HG02970 (cell line): ENCODE measurements at regions not wholly inside any gene's neighbourhood (a gene's known extent, or its start where the extent isn't known, plus 50 kb on each side); places are given as distances from the start of the nearest gene placed in this dataset.

ENCODE experiments used
- ATAC-seq: cut with Tn5 transposase; IDR thresholded peaks from one replicate; pipeline ENCODE4 v1.9.1; 2021; ENCODE audit warnings: mild to moderate bottlenecking, moderate library complexity, moderate number of reproducible peaks; ENCODE audit not compliant: unreplicated experiment, low FRiP score

DNA sequence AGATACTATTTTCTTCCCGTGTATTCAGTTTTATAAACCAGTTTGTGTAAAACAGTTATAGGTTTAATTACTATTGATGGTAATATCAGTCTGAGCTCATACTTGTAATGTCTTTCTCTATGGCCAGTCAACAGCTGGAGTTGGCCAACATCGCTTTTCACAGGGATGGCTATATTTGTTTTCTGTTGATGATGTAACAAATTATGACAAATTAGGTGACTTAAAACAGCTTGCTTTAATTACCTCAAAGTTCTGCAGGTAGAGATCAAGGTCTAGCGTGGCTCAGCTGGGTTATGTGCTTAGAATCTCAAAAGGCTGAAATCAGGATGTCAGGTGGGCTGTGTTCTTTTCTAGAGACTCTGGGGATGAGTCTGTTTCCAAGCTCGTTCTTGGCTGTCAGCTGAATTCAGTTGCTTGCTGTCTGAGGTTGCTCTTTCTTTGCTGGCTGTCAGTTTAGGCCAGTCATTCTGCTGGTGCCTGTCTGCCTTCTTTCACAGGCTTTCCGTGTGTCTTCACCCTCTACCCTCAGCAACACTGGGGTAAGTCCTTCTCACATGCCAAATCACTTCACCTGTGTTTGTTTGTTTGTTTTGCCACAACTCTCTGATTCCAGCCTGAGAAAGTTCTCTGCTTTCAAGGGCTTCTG lies 370.2 kb upstream of the E2F7 start:
- ATAC-seq: no peak

DNA sequence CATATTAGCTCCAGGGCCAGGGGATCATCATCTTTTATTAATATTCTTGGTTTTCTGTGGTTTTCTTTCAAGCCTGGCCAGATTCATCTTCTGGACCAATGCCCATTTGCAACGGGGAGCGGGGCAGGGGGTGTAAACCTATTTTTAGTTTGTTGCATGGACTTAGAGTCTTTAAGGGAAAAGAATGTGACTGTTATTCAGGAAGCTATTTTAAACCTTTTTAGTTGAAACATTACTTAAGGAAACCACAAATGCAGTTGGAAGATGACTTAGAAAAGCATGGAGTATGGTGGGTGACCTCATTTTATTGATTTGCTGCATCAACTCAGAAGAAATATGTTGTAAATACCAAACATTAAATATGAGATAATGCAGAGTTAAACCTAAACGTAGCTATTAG lies 368.4 kb upstream of the E2F7 start:
- ATAC-seq: no peak

DNA sequence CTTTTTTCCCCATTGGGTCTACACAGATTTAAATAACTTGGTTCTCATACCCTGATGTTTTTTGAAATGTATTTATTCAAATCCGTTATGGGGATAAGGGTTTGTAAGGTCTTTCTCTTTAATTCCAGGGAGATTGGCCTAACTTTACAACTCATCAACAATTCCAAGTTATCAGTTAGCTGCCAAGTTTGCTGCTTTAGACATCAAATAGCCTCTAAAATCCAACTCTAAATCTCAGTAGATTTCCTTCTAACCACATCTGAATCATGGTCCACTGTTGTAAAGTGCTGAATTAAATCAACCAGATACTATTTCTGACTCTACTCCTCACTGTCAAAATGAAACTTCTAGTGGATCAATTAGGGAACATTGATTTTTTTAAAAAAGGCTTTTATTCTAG lies 364.1 kb upstream of the E2F7 start:
- no peak for ATAC-seq

DNA sequence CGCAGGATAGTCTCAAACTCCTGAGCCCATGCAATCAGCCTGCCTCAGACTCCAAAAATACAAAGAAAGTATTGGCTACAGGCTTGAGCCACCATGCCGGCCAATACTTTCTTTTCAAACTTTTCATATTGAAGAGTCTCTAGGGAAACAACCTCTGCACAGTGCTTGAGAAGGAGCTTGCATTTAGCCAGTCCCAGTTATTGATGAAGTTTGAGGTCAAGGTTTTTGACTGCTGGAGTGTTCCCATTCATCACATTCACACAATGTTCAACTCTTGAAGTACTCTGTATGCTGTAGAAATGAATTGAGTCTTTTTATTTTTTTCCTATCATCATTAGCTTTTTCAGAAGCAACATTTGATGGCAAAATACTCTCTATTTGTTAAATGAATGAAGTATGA lies 355.8 kb upstream of the E2F7 start:
- no peak for ATAC-seq

DNA sequence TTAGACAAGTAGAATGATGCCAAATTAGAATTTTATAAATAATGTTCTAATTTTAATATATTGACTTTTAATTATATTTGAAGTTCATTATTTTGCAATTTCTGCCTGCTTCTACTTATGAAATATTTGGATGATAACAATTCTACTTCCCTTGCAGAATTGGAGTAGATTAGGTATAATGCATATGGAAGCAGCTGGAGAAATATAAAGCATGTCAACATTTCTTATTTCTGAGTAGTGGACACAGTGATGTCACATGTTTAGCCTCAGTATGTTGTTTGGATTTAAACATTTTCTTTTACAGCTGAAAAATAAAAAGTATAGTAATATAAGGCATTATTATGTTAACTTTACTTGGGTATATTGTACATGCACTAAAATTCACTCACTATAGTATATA lies 344.2 kb upstream of the E2F7 start:
- no peak for ATAC-seq

DNA sequence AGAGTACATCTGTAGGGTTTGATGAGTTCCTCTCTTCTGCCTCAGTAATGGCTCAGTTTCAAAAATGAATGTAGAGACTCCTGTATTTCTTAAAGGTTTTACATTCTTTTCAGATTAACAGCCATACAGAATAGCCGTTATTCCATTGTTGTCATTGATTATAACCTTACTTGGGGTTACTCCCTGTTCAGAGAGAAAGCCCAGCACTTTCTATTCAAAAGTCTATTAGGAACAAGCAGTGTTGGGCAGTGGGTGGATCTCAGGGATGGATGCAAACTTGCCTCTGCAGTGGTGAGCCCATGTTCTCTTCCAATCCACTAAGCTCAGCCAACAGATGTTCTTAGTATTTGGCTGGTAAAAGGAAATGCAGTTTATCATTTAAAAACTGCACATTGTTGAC lies 342.6 kb upstream of the E2F7 start:
- ATAC-seq: no peak

DNA sequence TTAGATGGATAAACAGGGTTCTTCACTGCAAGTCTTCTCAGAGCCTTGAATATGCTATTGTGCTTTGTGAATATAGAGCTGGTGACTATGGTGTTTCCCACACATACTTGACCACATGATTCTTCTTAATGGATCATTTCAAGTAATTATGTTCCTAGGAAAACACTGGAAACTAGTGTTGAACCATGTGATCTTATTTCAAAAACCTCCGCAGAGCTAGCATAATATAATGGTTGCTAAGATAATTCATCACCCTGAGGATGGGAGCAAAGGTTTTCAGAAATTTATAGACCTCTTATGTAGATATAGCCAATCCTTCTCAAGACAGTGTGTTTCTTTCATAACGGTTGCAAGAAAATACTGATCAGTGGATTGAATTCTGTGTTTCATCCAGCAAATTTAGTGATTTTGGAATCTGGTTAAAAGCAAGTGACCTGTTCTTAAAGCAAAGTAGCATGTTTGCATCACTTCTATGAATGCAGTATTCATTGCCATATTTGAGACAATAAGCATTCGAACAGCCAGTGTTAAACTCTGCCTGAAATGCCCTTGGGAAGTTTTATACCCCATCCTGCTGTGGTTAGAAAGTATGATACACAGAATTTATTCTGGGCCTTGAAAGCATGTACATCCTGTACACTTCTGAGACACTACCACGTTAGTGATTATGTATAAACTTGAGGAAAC lies 341.0 kb upstream of the E2F7 start:
- ATAC-seq: no peak

DNA sequence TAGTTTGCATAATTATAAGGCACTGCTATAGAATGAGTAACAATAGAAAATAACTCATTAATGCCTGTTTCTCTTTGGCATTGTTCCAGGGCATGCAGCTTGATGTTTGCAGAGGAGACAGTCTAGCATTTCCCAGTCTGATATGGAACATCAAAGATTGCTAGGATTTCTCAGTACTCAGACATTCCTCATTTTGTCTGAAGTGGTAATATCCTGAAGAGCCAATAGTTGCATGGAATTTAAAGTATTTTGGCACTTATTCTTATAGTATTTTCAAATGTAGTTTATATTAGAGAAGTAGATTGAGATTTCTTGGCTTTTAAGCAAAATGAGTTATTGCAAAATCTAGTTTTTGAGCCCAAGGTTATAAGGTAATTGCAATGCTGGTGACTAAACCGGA lies 337.3 kb upstream of the E2F7 start:
- ATAC-seq: no peak

DNA sequence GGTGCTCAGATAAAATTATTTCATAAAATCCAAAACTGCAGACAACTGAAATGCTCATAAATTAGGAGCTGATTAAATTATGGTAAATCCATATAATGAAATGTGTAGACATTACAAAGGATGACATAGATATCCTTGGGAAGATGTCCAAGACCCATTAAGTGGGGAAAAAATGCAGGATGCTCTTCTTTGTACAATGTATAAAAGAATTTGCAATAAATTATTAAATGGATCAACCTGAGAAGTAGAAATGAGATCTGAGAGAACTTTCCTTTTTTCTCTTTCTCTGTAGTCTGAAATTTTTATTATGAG lies 336.4 kb upstream of the E2F7 start:
- no peak for ATAC-seq

DNA sequence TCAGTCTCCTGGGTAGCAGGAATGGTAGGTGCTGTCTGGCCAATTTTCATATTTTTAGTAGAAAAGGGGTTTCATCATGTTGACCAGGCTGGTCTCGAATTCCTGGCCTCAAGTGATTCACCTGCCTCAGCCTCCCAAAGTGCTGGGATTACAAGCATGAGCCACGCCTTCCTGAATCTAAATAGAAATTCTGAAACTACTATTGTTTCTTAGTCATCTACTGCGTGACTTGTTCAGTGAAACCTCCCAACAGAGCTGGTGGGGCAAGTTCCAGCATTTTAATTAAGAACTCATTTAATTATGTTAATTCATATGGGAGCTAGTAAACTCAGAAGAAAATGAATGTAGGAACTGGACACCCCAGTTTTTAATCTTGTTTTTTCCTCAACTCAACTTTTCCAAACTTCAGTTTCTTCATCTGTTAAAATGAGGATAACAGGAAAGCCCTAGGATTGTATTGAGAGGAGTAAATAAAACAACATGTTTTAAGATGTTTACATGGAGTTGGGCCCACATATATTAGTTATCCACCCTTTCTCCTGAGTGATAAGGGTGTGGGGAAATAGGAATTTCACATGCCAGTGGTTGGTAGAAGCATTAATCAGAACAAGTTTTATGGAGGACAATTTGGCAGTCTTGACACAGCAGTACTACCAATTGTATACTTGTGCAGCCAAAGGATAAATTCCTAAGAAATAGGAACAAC lies 335.8 kb upstream of the E2F7 start:
- no peak for ATAC-seq

DNA sequence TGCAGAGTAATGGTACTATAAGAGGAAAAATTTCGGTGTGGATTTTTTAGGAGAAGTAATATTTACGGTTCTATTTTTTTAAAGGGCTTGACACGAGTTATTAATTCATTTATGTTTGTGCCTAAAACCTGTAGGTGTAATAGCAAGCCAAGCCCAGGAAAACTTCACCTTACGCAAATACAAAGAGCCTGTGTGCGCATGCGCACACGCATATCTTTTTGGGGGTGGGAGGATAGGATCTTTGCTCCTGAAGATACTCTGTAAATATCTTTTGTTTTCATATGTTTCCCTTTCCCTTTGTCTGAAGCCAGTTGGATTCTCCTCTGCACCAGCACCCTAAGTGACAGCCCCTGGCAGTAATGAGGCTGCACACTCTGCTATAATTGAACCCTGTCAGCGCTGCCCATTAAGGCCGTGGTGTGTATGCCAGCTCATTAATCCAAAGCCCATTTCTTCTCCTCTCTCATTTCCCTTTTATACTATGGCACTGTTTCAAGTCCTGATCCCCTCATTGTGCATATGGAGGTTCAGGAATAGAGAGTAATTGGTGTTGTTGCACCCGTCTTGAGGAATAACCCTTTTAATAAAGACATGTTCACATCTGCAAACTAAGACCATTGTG lies 327.2 kb upstream of the E2F7 start:
- ATAC-seq: no peak

DNA sequence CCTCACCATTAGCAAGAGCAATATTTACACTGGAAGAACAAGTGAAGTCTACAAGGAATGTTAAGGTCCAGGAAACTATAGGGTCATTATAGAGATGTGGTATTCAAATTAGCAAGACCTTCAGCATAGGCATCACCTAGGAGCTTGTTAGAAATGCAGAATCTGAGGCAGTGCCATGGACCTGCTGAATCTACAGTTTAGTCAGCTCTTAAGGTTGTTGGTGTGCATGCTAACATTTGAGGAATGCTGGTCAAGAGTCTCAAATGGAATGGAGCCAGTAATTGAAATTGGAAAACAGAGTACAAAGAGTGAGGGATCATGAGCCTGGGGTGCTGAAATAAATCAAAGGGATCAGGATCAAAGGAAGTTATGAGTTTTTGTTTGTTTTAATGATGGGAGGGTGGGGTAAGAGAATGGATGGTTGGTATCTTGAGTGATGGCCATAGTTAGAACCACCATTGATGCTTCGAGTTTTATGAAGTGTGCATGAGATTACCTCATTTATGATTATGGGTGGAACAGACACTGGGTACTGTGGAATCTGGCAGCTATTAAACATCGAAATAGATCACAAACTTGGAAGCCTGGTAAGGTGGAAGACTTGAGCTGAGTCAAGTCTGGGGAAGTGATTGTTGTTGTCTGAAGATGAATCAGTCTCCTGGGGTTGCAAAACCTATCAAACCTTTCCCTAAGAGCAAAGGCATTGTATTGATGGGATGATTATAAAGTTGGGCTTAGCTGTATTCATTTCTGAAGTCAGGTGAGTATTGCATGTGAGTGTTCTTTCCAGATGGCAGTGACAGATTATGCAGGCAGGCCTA lies 323.3 kb upstream of the E2F7 start:
- ATAC-seq: no peak

DNA sequence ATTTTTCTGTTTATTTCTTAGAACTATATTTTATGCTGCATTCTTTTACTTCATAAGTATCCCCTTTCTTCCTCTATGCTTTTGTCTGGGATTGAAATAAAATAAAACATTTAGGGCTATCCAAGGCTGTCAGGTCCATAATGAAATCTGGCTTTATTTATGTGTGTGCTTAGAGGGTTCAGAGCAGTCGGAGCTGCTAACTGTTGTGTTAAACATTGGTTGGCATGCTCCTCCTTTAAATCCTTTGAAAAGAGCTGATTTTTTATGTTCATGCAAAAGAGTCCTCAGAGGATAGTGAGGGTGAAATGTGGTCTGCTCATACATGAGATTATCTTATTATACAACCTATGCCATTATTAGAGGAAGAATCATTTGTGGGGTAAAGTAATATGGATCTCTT lies 322.3 kb upstream of the E2F7 start:
- no peak for ATAC-seq

DNA sequence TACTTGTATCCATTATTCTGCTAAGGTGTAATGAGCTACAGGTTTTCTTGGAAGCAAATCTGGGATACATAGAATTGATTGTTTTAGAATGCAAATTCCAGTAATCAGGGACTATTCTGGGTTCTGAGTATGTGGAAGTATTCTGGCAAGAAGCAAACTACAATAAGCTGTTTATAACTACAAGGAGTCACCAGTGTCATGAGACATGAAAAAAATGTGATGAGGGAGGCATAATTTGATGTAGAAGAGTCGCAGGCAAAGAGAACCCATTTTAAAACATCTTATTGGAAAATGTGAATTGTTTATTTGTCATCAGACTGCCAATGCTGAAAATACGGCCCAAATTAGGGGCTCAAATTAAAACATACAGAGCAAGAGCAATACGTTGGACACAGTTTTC lies 321.8 kb upstream of the E2F7 start:
- no peak for ATAC-seq

DNA sequence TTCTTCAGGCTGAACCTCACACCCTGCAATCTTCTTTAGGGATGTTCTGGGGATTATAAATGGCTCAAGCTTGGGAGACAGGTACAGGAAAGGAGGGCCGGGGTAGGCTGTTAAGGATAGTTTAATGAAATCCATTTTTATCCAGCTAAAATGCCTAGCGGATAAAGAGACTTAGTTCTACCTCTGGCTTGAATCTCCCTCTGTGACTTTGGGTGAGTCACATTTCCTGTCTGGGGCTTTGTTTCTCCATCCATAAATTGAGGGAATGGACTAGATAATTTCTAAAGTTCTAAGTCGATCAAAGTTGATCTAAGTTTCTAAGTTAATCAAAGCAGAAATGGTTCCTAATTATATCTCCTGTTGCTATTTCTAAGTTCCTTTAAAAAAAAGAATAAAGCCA lies 319.6 kb upstream of the E2F7 start:
- ATAC-seq: no peak

DNA sequence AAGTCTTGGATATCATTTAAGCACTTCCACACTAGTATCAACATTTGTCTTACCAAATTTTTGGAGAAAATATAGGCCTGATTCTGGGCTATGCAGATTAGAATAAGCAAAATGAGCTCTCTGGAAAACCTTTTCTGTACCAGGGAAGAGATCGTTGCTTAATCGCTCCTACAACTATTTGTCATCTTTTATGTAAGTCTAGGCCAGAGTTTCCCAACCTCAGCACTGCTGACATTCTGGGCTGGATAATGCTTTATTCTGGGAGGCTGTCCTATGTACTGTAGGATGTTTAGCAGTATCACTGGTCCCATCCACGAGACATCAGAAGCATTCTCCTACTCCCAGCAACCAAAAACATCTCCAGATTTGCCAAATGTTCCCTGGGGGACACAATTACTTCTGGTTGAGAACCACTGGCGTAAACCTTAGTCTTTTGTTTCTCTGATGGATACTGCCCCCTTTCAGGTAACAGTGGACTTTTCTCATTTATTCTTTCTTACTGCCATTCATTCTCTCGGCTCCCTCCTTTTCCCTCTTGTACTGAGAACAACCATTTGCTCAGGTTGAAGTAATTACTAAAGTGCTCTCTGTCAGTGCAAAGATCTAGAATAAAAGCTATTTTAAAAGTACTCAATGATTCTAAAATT lies 316.9 kb upstream of the E2F7 start:
- ATAC-seq: no peak

DNA sequence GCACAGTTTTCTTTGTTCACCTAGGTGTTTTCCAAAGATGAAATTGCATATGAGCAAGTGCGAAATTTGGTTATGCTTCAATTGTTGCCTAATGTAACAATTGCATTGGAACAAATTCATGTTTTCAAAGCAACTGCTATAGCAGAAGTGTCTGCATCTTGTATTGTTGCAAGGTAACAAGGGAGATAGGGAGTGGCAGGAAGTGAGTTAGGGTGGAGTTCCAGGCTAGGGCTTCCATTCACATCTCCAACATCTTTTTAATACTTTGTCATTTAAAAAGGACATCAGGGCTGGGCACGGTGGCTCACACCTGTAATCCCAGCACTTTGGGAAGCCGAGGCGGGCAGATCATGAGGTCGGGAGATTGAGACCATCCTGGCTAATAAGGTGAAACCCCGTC lies 312.3 kb upstream of the E2F7 start:
- ATAC-seq: no peak

DNA sequence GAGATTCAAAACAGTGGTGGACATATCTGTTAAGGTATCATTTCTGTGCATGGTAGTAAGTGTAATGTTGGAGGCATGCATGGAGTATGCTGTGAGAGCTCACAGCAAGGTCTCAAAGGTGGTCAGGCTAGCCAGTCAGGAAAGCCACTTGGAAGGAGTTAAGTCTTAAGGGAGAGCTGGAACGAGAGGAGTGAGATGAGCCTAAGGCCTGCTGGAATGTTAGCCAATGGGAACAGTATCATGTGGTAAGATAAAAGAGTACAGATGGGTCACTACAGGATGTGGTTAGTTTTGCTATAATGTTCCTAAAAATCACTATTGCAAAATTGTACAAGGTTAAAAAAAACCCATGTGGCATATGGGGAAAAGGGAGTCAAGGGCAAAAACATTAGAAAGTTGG lies 311.7 kb upstream of the E2F7 start:
- ATAC-seq: no peak

DNA sequence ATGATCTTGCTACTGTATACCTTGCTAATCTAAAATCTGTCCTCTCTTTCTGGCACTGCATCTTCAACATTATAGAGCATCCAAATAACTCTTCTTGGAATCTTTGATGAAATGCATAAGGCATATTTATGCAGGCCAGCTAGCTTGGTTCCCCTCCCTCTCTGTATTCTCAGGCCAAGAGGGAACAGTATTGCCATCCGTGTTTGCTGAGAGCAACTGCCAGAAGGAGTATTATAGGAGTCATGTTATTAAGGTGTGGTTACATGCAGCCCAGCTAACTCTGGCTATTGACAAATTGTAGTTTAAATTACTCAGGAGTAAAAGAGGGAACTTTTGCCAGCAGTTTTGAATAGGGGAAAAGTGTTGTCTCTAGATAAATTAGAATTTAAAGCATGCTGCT lies 309.3 kb upstream of the E2F7 start:
- no peak for ATAC-seq

DNA sequence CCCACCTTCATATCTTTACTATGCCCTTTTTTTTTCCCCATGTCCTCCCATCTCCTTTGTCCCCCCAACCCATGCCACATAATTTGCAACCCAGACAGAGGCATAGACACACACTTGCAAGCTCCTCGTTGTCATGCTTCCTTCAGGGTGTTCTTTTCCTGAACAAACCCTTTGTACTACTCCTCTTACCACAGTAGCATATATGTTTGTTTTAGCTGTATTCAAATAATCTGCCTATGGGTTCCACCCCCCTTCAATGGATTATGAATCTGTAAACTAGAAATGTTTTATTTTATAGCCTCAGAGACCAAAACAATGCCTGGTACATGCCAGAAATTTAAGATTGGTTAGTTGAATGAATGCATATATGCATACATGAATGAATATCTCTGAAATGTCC lies 307.1 kb upstream of the E2F7 start:
- ATAC-seq: no peak
